Heart right ventricle (tissue), 16 donors: ENCODE measurements at regions not wholly inside any gene's neighbourhood (a gene's known extent, or its start where the extent isn't known, plus 50 kb on each side); places are given as distances from the start of the nearest gene placed in this dataset.
"Not testable (repeated sequence)": the region's sequence is repeated elsewhere in the genome, so short reads cannot be mapped to it uniquely, and the experiment has no call there.

ENCODE experiments used
- ATAC-seq, 8 donors: fragments of 200-7000 bp; cut with Tn5 transposase; one replicate each; pipeline ENCODE4 v1.9.1; 2020; ENCODE audit warnings: mild to moderate bottlenecking in 8 of 8, moderate library complexity in 8 of 8, moderate number of reproducible peaks in 1 of 8
- DNase-seq, 2 donors: peaks; one replicate each; pipeline ENCODE4 v3.0.0-alpha.2; 2020
- H3K27ac ChIP-seq, 10 donors: fragments of 200-600 bp; sonication (generic) in 2 of 10; one replicate each; pipeline versions ENCODE4 v1.5.0 to v1.8.0; 2020 to 2022; ENCODE audit warnings: mild to moderate bottlenecking in 3 of 10
- H3K27me3 ChIP-seq, 7 donors: fragments of 200-600 bp; one replicate each; pipeline ENCODE4 v1.8.0; 2021 to 2022; ENCODE audit warnings: mild to moderate bottlenecking in 2 of 7
- H3K36me3 ChIP-seq, 9 donors: fragments of 200-600 bp; sonication (generic) in 1 of 9; one replicate each; pipeline versions ENCODE4 v1.5.0 to v1.8.0; 2020 to 2022; ENCODE audit warnings: mild to moderate bottlenecking in 2 of 9
- H3K4me1 ChIP-seq, 9 donors: fragments of 200-600 bp; sonication (generic) in 1 of 9; one replicate each; pipeline versions ENCODE4 v1.5.0 to v1.8.0; 2020 to 2022; ENCODE audit warnings: mild to moderate bottlenecking in 4 of 9
- H3K4me3 ChIP-seq, 10 donors: fragments of 200-600 bp; sonication (generic) in 2 of 10; one replicate each; pipeline versions ENCODE4 v1.5.0 to v1.8.0; 2020 to 2022; ENCODE audit warnings: mild to moderate bottlenecking in 7 of 10, moderate library complexity in 2 of 10
- H3K9me3 ChIP-seq, 11 donors: fragments of 200-600 bp in 10 of 11; sonication (generic) in 2 of 11; one replicate each; pipeline versions ENCODE4 v1.5.0 to v1.8.0; 2013 to 2022; ENCODE audit warnings: mild to moderate bottlenecking in 2 of 11, control low read depth in 1 of 11, moderate library complexity in 1 of 11
- WGBS, 2 donors: extraction: QIAGEN DNeasy Blood & Tissue Kit; methylation state at CpG; one replicate each; pipeline ENCODE4 v1.1.7; 2013; ENCODE audit warnings: inconsistent platforms in 1 of 2; 5-methylcytosine and 5-hydroxymethylcytosine counted together
- intact Hi-C, 10 donors: fragments of 100-400 bp; cut with DNase I; formaldehyde crosslinking; loops; one replicate each; pipeline versions ENCODE4 v1.11.1 to v1.14.2; 2022
- TF ChIP-seq, protein P1 (sequence below), 9 donors: fragments of 200-600 bp; sonication (generic) in 2 of 9; IDR thresholded peaks; one replicate each; pipeline versions ENCODE4 v1.5.0 to v1.8.0; 2021 to 2022; ENCODE audit warnings: antibody characterized with exemption in 9 of 9, mild to moderate bottlenecking in 5 of 9, moderate library complexity in 1 of 9
- donor health status: Arrhythmogenic right ventricular cardiomyopathy.
- donor health status: ischemic (EF 13 %, LVEDD 7.1; RV severe dilation, severe dysfunction).
- donor health status: healthy with polysubstance abuse.
- donor health status: DM: no; HTN: yes; CAD: no.
- donor health status: DM: no; HTN: no; CAD: no.
- donor health status: ischemic (EF 25% LVEDD 6.9; RV normal size, moderate dysfunction).
- donor health status: ischemic (EF 25% LVEDD 5.7; RV mildly dilated, moderate dysfunction).
- donor health status: healthy.
- donor health status: DM: yes; HTN: yes; CAD: no.
- donor health status: Ischemic cardiomyopathy.
- donor health status: ischemic (EF 35%, LVEDD 5.7; RV mildly dilated, moderate dysfunction).
- donor health status: nonischemic (EF 11% LVEDD 7.7; RV severe dilation, severe dysfunction).
- donor health status: DM: yes; HTN: yes; CAD: no.
- donor health status: PGD.
- donor health status: ischemic (EF 29% LVEDD 5.4; RV normal size, mild dysfunction).
- donor health status: nonischemic (EF 23%, LVEDD 6.1; RV moderate dilation, normal function).

DNA sequence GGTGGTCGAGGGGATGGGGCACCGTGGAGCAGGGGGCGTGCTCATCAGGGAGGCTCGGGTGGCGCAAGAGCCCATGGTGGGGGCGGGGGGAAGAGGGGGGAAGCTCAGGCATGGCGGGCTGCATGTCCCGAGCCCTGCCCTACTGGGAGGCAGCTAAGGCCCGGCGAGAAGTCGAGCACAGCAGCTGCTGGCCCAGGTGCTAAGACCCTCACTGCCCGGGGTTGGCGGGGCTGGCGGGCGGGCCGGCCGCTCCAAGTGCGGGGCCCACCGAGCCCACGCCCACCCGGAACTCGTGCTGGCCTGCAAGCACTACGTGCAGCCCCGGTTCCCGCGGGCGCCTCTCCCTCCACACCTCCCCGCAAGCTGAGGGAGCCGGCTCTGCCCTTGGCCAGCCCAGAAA lies 55.0 kb upstream of the FAM171A1 start:
- Histone ChIP-seq H3K4me1 (no peaks in the 10 kb centered on the region), H3K27ac (no peak overlapping the region), H3K36me3 (no peaks in the 10 kb centered on the region), H3K9me3 (peaks cover 0 to 6% (median 0%) of the 10 kb centered on the region in 11 donors), H3K4me3 (no peak overlapping the region), H3K27me3 (no peaks in the 10 kb centered on the region)
- ATAC-seq, result no peak
- DNase-seq, result no peak
- intact Hi-C loops, result loop anchor here in 2 of 10 donors (5.0 kb wide), 2 partner anchors 296 to 396 kb away; no protein-coding TSS in a partner anchor
- WGBS, 2 donors, result 92% methylated on average over 16 to 29 of the region's 29 CpGs
- TF ChIP-seq, protein P1, sequence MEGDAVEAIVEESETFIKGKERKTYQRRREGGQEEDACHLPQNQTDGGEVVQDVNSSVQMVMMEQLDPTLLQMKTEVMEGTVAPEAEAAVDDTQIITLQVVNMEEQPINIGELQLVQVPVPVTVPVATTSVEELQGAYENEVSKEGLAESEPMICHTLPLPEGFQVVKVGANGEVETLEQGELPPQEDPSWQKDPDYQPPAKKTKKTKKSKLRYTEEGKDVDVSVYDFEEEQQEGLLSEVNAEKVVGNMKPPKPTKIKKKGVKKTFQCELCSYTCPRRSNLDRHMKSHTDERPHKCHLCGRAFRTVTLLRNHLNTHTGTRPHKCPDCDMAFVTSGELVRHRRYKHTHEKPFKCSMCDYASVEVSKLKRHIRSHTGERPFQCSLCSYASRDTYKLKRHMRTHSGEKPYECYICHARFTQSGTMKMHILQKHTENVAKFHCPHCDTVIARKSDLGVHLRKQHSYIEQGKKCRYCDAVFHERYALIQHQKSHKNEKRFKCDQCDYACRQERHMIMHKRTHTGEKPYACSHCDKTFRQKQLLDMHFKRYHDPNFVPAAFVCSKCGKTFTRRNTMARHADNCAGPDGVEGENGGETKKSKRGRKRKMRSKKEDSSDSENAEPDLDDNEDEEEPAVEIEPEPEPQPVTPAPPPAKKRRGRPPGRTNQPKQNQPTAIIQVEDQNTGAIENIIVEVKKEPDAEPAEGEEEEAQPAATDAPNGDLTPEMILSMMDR (IDR thresholded peaks at IDR 0.05), result no peak

DNA sequence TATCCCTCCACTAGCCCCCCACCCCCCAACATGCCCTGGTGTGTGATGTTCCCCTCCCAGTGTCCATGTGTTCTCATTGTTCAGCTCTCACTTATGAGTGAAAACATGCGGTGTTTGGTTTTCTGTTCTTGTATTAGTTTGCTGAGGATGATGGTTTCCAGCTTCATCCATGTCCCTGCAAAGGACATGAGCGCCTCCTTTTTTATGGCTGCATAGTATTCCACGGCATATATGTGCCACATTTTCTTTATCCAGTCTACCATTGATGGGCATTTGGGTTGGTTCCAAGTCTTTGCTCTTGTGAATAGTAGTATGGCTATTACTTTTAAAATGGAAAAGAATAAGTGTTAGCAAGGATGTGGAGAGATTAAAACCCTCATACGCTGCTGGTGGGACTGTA lies 50.8 kb upstream of the FAM171A1 start:
- H3K36me3 ChIP-seq, ATAC-seq, H3K9me3 ChIP-seq, H3K27me3 ChIP-seq, H3K4me1 ChIP-seq, H3K4me3 ChIP-seq, DNase-seq, intact Hi-C loops, H3K27ac ChIP-seq: not testable (repeated sequence)
- 93% methylated on average over 4 of the region's 4 CpGs for WGBS, 2 donors
